H1 (cell line): ENCODE measurements at regions not wholly inside any gene's neighbourhood (a gene's known extent, or its start where the extent isn't known, plus 50 kb on each side); places are given as distances from the start of the nearest gene placed in this dataset.
A peak's percentile ranks its signal among the peaks of the same experiment; 100 is the strongest.

Experiments
- CTCF ChIA-PET: fragments of 300-600 bp; sonication (Branson Sonifier 250); formaldehyde crosslinking; loops from one replicate; lab custom pipeline; 2021; ENCODE audit not compliant: partially characterized antibody; lab: Charles Lee
- POLR2A ChIA-PET: fragments of 300-600 bp; sonication (Branson Sonifier 250); formaldehyde crosslinking; loops from one replicate; lab custom pipeline; 2021; ENCODE audit warnings: inconsistent platforms; ENCODE audit not compliant: partially characterized antibody; lab: Charles Lee
- DNase-seq, 2 experiments: peaks; one replicate each; pipeline versions ENCODE4 v3.0.0 to v3.0.0-alpha.2; 2010 to 2022; ENCODE audit warnings: low spot score in 2 of 2, low read depth in 1 of 2, mixed read lengths in 1 of 2
- FAIRE-seq: peaks from 2 replicates; lab custom pipeline; 2011; peaks lifted over from hg19 to GRCh38; lab: Jason Lieb, UNC
- H2AFZ ChIP-seq: 2 replicates; pipeline ENCODE4 v1.8.1; 2012; ENCODE audit warnings: low read length, inconsistent platforms
- H2AK5ac ChIP-seq: 2 replicates; pipeline ENCODE4 v1.6.1; 2013; ENCODE audit warnings: low read depth, low read length
- H2BK120ac ChIP-seq: replicated peaks from 2 replicates; pipeline ENCODE3; 2013; ENCODE audit warnings: low read depth, low read length, inconsistent platforms
- H2BK12ac ChIP-seq: 2 replicates; pipeline ENCODE4 v1.6.1; 2013; ENCODE audit warnings: low read depth, low read length
- H2BK15ac ChIP-seq: 2 replicates; pipeline ENCODE4 v1.6.1; 2013; ENCODE audit warnings: low read length
- H2BK20ac ChIP-seq: 2 replicates; pipeline ENCODE4 v1.6.1; 2013; ENCODE audit warnings: low read length
- H2BK5ac ChIP-seq: 2 replicates; pipeline ENCODE4 v1.6.1; 2013; ENCODE audit warnings: low read depth, low read length
- H3K14ac ChIP-seq: 2 replicates; pipeline ENCODE4 v1.6.1; 2013; ENCODE audit warnings: inconsistent platforms; ENCODE audit not compliant: insufficient read length
- H3K18ac ChIP-seq: 2 replicates; pipeline ENCODE4 v1.6.1; 2013; ENCODE audit warnings: low read length; ENCODE audit errors: extremely low read depth
- H3K23ac ChIP-seq: 2 replicates; pipeline ENCODE4 v1.6.1; 2013; ENCODE audit warnings: inconsistent platforms; ENCODE audit not compliant: insufficient read length
- H3K23me2 ChIP-seq: 2 replicates; pipeline ENCODE4 v1.6.1; 2013; ENCODE audit warnings: low read depth, low read length
- H3K27ac ChIP-seq: 2 replicates; pipeline ENCODE4 v1.6.1; 2011; ENCODE audit warnings: low read depth, low read length, inconsistent platforms
- H3K27me3 ChIP-seq, 4 experiments: replicated peaks in 1 of 4; 1 replicate in 1 of 4; 2 replicates in 3 of 4; pipeline versions ENCODE4 v1.6.1 to v1.8.1; 2011 to 2013; ENCODE audit warnings: low read length in 3 of 4, mild to moderate bottlenecking in 3 of 4, inconsistent platforms in 2 of 4, mixed read lengths in 2 of 4, moderate library complexity in 1 of 4; ENCODE audit not compliant: control insufficient read depth in 3 of 4, insufficient read depth in 3 of 4; ENCODE audit errors: extremely low read depth in 1 of 4
- H3K36me3 ChIP-seq, 4 experiments: 2 replicates each; pipeline versions ENCODE4 v1.6.1 to v1.8.1; 2011 to 2013; ENCODE audit warnings: mild to moderate bottlenecking in 4 of 4, low read length in 3 of 4, moderate library complexity in 2 of 4, control low read depth in 1 of 4, inconsistent platforms in 1 of 4; ENCODE audit not compliant: insufficient read depth in 4 of 4, control insufficient read depth in 2 of 4
- H3K4ac ChIP-seq: replicated peaks from 2 replicates; pipeline ENCODE3; 2013; ENCODE audit warnings: low read length, low read depth, mixed read lengths, inconsistent platforms; ENCODE audit not compliant: insufficient read length
- H3K4me1 ChIP-seq, 4 experiments: replicated peaks in 1 of 4; 1 replicate in 1 of 4; 2 replicates in 3 of 4; pipeline versions ENCODE4 v1.6.1 to v1.8.1; 2011 to 2013; ENCODE audit warnings: low read length in 3 of 4, inconsistent platforms in 2 of 4, mixed read lengths in 1 of 4; ENCODE audit not compliant: insufficient read depth in 4 of 4, control insufficient read depth in 3 of 4
- H3K4me2 ChIP-seq, 2 experiments: 2 replicates each; pipeline versions ENCODE4 v1.6.1 to v1.8.1; 2011 to 2013; ENCODE audit warnings: low read depth in 2 of 2, low read length in 2 of 2, control low read depth in 1 of 2, inconsistent platforms in 1 of 2, mild to moderate bottlenecking in 1 of 2; ENCODE audit not compliant: insufficient read depth in 1 of 2
- H3K4me3 ChIP-seq, 4 experiments: fragments of 200-600, 300-600 bp in 1 of 4; sonication (generic), shearing (Covaris generic), sonication (Bioruptor Twin) in 1 of 4; 2 replicates each; pipeline versions ENCODE4 v1.5.1 to v1.8.1; 2011 to 2016; ENCODE audit warnings: low read length in 4 of 4, low read depth in 3 of 4, control low read depth in 2 of 4, inconsistent platforms in 2 of 4, mild to moderate bottlenecking in 2 of 4, mixed read lengths in 1 of 4, moderate library complexity in 1 of 4; ENCODE audit not compliant: insufficient read depth in 2 of 4; ENCODE audit errors: extremely low read depth in 1 of 4
- H3K56ac ChIP-seq: replicated peaks from 2 replicates; pipeline ENCODE3; 2013; ENCODE audit warnings: low read depth, mild to moderate bottlenecking, mixed read lengths, low read length, inconsistent platforms; ENCODE audit not compliant: insufficient read length
- H3K79me1 ChIP-seq: 2 replicates; pipeline ENCODE4 v1.6.1; 2013; ENCODE audit warnings: low read depth, low read length, control low read depth
- H3K79me2 ChIP-seq, 2 experiments: 2 replicates each; pipeline versions ENCODE4 v1.6.1 to v1.8.1; 2012 to 2013; ENCODE audit warnings: low read length in 2 of 2, mild to moderate bottlenecking in 2 of 2, inconsistent platforms in 1 of 2; ENCODE audit not compliant: insufficient read depth in 2 of 2, control insufficient read depth in 1 of 2
- H3K9ac ChIP-seq, 4 experiments: replicated peaks in 1 of 4; 1 replicate in 1 of 4; 2 replicates in 3 of 4; pipeline versions ENCODE4 v1.6.1 to v1.8.1; 2011 to 2013; ENCODE audit warnings: low read depth in 3 of 4, low read length in 3 of 4, control low read depth in 2 of 4, mild to moderate bottlenecking in 2 of 4, moderate library complexity in 2 of 4, inconsistent platforms in 1 of 4; ENCODE audit errors: extremely low read depth in 1 of 4
- H3K9me3 ChIP-seq, 2 experiments: 2 replicates each; pipeline versions ENCODE4 v1.6.1 to v1.8.1; 2012 to 2013; ENCODE audit warnings: mild to moderate bottlenecking in 2 of 2, moderate library complexity in 2 of 2, control low read depth in 1 of 2, inconsistent platforms in 1 of 2, low read depth in 1 of 2, low read length in 1 of 2, mixed read lengths in 1 of 2; ENCODE audit not compliant: insufficient read depth in 2 of 2
- H4K20me1 ChIP-seq, 2 experiments: replicated peaks in 1 of 2; 2 replicates each; pipeline versions ENCODE3 to v1.8.1; 2011 to 2013; ENCODE audit warnings: inconsistent platforms in 2 of 2, low read length in 2 of 2, mild to moderate bottlenecking in 1 of 2; ENCODE audit not compliant: insufficient read depth in 2 of 2, control insufficient read depth in 1 of 2
- H4K5ac ChIP-seq: 2 replicates; pipeline ENCODE4 v1.6.1; 2013; ENCODE audit warnings: low read length, low read depth, mixed read lengths, inconsistent platforms; ENCODE audit not compliant: insufficient read length
- H4K8ac ChIP-seq: 2 replicates; pipeline ENCODE4 v1.8.0; 2013; ENCODE audit warnings: mild to moderate bottlenecking, moderate library complexity, low read length, inconsistent platforms; ENCODE audit not compliant: insufficient read depth; ENCODE audit errors: extremely low read depth
- H4K91ac ChIP-seq: replicated peaks from 2 replicates; pipeline ENCODE3; 2013; ENCODE audit warnings: low read length, mixed read lengths, inconsistent platforms; ENCODE audit not compliant: insufficient read length
- RAD21 ChIP-seq, 2 experiments: IDR thresholded peaks in 1 of 2; conservative IDR thresholded peaks in 1 of 2; 2 replicates each; pipeline ENCODE4 v1.6.1; 2011; ENCODE audit warnings: low read depth in 2 of 2, low read length in 2 of 2, improper control_type of control experiment in 1 of 2, inconsistent platforms in 1 of 2, mild to moderate bottlenecking in 1 of 2, moderate library complexity in 1 of 2
- ZNF274 ChIP-seq: IDR thresholded peaks from 2 replicates; pipeline ENCODE4 v1.7.0; 2012; ENCODE audit warnings: low read length, borderline replicate concordance; ENCODE audit errors: extremely low read depth
- WGBS, 2 experiments: shearing (Covaris generic) in 1 of 2; methylation state at CpG; one replicate each; pipeline versions ENCODE4 v1.1.6 to v1.1.7; 2013 to 2015; ENCODE audit warnings: low lambda C conversion rate in 2 of 2, mixed read lengths in 2 of 2, inconsistent platforms in 1 of 2, low coverage in 1 of 2, missing lambda C conversion rate in 1 of 2; ENCODE audit not compliant: insufficient replicate concordance in 2 of 2, insufficient coverage in 1 of 2, insufficient read length in 1 of 2; ENCODE audit errors: extremely low coverage in 1 of 2, missing lambda C conversion rate in 1 of 2; 5-methylcytosine and 5-hydroxymethylcytosine counted together
- TF ChIP-seq, protein P1 (sequence below), 3 experiments: IDR thresholded peaks; 1 replicate in 2 of 3; 2 replicates in 1 of 3; pipeline versions ENCODE4 v1.5.1 to v1.6.1; 2011; ENCODE audit warnings: low read length in 3 of 3, mild to moderate bottlenecking in 3 of 3, inconsistent platforms in 2 of 3, low read depth in 1 of 3, moderate library complexity in 1 of 3; ENCODE audit not compliant: insufficient read depth in 1 of 3; ENCODE audit errors: control extremely low read depth in 1 of 3

DNA sequence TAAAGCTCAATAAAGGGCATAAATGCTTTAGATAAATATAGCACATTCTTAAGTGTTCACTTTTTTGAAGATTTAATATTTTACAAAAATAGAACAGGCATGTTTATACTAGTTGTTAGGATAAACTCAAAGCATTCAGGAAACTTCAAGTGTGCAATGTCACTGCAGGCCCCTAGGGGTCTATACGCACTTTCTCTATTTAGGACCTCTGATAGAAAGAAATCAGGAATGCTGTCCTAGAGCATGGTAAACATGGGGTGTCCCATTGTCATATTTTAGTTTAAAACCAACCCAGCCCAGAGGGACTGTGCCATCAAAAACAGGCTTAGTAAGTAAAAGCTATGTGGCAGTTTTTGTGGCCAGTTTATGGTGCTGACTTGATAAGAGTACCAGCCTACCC, 102.2 kb downstream of the BARHL2 start:
- Histone ChIP-seq H3K79me1 (no peaks in the 10 kb centered on the region), H2AFZ (no peak overlapping the region), H3K4me3 (no peak overlapping the region), H3K9ac (no peak overlapping the region), H4K5ac (no peak overlapping the region), H3K9me3 (no peaks in the 10 kb centered on the region), H3K4me2 (no peak overlapping the region), H3K4me1 (peaks cover 0 to 4% (median 1%) of the 10 kb centered on the region in 4 experiments; a peak in 1 of 7 replicates), H3K27me3 (no peaks in the 10 kb centered on the region; a peak in 1 of 7 replicates), H3K27ac (no peak overlapping the region), H3K23me2 (no peaks in the 10 kb centered on the region), H4K91ac (no peak overlapping the region), H4K8ac (no peak overlapping the region), H2BK5ac (no peak overlapping the region), H4K20me1 (no peaks in the 10 kb centered on the region), H2BK15ac (no peak overlapping the region), H3K56ac (no peak overlapping the region), H3K23ac (no peak overlapping the region), H3K18ac (no peak overlapping the region), H3K4ac (no peak overlapping the region), H2AK5ac (no peak overlapping the region), H2BK12ac (no peak overlapping the region), H2BK120ac (no peak overlapping the region), H3K36me3 (no peaks in the 10 kb centered on the region), H3K14ac (no peak overlapping the region), H3K79me2 (no peaks in the 10 kb centered on the region), H2BK20ac (no peak overlapping the region)
- ChIA-PET POLR2A (no interaction called here), CTCF (interaction anchor here (0.7 to 2.8 kb wide), 59 partner anchors 9 to 786 kb away, joined by 3 to 23 read pairs (median 4); no protein-coding TSS in a partner anchor)
- 68% methylated on average over 1 of the region's 1 CpG; no CpG with 5 or more reads in 1 of the 2 experiments for WGBS, 2 experiments
- FAIRE-seq: no peak
- TF ChIP-seq, protein P1, sequence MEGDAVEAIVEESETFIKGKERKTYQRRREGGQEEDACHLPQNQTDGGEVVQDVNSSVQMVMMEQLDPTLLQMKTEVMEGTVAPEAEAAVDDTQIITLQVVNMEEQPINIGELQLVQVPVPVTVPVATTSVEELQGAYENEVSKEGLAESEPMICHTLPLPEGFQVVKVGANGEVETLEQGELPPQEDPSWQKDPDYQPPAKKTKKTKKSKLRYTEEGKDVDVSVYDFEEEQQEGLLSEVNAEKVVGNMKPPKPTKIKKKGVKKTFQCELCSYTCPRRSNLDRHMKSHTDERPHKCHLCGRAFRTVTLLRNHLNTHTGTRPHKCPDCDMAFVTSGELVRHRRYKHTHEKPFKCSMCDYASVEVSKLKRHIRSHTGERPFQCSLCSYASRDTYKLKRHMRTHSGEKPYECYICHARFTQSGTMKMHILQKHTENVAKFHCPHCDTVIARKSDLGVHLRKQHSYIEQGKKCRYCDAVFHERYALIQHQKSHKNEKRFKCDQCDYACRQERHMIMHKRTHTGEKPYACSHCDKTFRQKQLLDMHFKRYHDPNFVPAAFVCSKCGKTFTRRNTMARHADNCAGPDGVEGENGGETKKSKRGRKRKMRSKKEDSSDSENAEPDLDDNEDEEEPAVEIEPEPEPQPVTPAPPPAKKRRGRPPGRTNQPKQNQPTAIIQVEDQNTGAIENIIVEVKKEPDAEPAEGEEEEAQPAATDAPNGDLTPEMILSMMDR (IDR thresholded peaks at IDR 0.05; ENCODE audit: control extremely low read depth in 1 of 3, insufficient read depth in 1 of 3, low read depth in 1 of 3, low read length in 3 of 3): peak in 2 of 3 experiments; percentile 34 to 58; a peak in 2 of 4 replicates
- TF ChIP-seq ZNF274 (no peak), RAD21 (IDR thresholded peaks at IDR 0.05 in 1 of 2, conservative IDR thresholded peaks at IDR 0.05 in 1 of 2; ENCODE audit: low read depth in 2 of 2, low read length in 2 of 2) (peak; percentile 44 to 55)
- no peak for DNase-seq
